Breast epithelium (tissue), 4 donors: ENCODE measurements at regions not wholly inside any gene's neighbourhood (a gene's known extent, or its start where the extent isn't known, plus 50 kb on each side); places are given as distances from the start of the nearest gene placed in this dataset.
"Not testable (repeated sequence)": the region's sequence is repeated elsewhere in the genome, so short reads cannot be mapped to it uniquely, and the experiment has no call there.

ENCODE experiments used
- DNase-seq, 2 donors: peaks; one replicate each; pipeline ENCODE4 v3.0.0-alpha.2; 2019; ENCODE audit warnings: low spot score in 2 of 2
- H3K27ac ChIP-seq, 2 donors: fragments of 200-600 bp; sonication (generic) in 1 of 2; one replicate each; pipeline ENCODE4 v1.5.1; 2016 to 2019; ENCODE audit warnings: mild to moderate bottlenecking in 1 of 2
- H3K27me3 ChIP-seq, 2 donors: fragments of 200-600 bp; sonication (generic) in 1 of 2; one replicate each; pipeline versions ENCODE4 v1.5.1 to v1.6.0; 2017 to 2019; ENCODE audit warnings: control low read depth in 1 of 2, mild to moderate bottlenecking in 1 of 2
- H3K36me3 ChIP-seq: fragments of 200-600 bp; one replicate; pipeline ENCODE4 v1.5.1; 2019
- H3K4me1 ChIP-seq, 2 donors: fragments of 200-600 bp; sonication (generic); one replicate each; pipeline ENCODE4 v1.5.1; 2016 to 2019; ENCODE audit warnings: control low read depth in 1 of 2
- H3K4me3 ChIP-seq, 3 donors: fragments of 200-600 bp; sonication (generic); 1 replicate in 2 of 3; 2 replicates in 1 of 3; pipeline ENCODE4 v1.5.1; 2016 to 2019; ENCODE audit warnings: mild to moderate bottlenecking in 3 of 3, moderate library complexity in 2 of 3
- H3K9me3 ChIP-seq, 2 donors: fragments of 200-600 bp; sonication (generic) in 1 of 2; one replicate each; pipeline ENCODE4 v1.5.1; 2016 to 2019; ENCODE audit warnings: control low read depth in 1 of 2
- POLR2A ChIP-seq: fragments of 450-650 bp; IDR thresholded peaks from one replicate; pipeline ENCODE4 v1.6.1; 2016; ENCODE audit warnings: antibody characterized with exemption, mild to moderate bottlenecking, moderate library complexity
- POLR2AphosphoS5 ChIP-seq, 3 donors: sonication (generic); formaldehyde crosslinking; IDR thresholded peaks; one replicate each; pipeline ENCODE4 v1.6.1; 2017; ENCODE audit warnings: antibody characterized with exemption in 3 of 3
- intact Hi-C: fragments of 100-400 bp; cut with DNase I; formaldehyde crosslinking; loops from one replicate; pipeline ENCODE4 v1.15.1; 2023; ENCODE audit warnings: low total_unique reads
- TF ChIP-seq, protein P1 (sequence below), 3 donors: fragments of 450-650 bp; IDR thresholded peaks; one replicate each; pipeline ENCODE4 v1.5.1; 2016 to 2017; ENCODE audit warnings: antibody characterized with exemption in 3 of 3, mild to moderate bottlenecking in 3 of 3, moderate library complexity in 3 of 3

DNA sequence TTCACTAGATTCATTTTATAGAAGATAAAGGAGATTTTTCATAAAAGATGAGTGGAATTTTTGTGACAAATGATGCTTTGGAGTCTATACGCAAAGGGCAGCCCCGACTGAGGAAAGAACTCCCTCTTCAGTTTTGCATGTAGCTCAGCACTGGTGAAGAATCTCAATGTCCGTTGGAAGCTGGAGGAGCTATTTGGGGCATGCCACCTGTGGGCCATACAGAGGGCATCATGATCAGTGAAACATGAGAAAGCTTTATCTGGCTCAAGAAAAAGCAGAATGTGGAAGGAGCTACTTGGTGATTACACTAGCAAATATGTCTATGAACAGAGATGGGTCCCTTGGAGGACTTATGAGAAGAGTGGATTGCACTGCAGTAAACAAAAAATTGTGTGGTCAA, 1359.3 kb downstream of the REEP3 start:
- Histone ChIP-seq H3K4me1 (no peaks in the 10 kb centered on the region), H3K4me3 (no peak overlapping the region), H3K36me3 (no peaks in the 10 kb centered on the region), H3K27me3 (no peaks in the 10 kb centered on the region), H3K27ac (no peak overlapping the region), H3K9me3 (no peaks in the 10 kb centered on the region)
- no peak for DNase-seq
- TF ChIP-seq, protein P1, sequence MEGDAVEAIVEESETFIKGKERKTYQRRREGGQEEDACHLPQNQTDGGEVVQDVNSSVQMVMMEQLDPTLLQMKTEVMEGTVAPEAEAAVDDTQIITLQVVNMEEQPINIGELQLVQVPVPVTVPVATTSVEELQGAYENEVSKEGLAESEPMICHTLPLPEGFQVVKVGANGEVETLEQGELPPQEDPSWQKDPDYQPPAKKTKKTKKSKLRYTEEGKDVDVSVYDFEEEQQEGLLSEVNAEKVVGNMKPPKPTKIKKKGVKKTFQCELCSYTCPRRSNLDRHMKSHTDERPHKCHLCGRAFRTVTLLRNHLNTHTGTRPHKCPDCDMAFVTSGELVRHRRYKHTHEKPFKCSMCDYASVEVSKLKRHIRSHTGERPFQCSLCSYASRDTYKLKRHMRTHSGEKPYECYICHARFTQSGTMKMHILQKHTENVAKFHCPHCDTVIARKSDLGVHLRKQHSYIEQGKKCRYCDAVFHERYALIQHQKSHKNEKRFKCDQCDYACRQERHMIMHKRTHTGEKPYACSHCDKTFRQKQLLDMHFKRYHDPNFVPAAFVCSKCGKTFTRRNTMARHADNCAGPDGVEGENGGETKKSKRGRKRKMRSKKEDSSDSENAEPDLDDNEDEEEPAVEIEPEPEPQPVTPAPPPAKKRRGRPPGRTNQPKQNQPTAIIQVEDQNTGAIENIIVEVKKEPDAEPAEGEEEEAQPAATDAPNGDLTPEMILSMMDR (IDR thresholded peaks at IDR 0.05) = no peak
- TF ChIP-seq POLR2A (no peak), POLR2AphosphoS5 (IDR thresholded peaks at IDR 0.05) (no peak)
- intact Hi-C loops = no loop called here

DNA sequence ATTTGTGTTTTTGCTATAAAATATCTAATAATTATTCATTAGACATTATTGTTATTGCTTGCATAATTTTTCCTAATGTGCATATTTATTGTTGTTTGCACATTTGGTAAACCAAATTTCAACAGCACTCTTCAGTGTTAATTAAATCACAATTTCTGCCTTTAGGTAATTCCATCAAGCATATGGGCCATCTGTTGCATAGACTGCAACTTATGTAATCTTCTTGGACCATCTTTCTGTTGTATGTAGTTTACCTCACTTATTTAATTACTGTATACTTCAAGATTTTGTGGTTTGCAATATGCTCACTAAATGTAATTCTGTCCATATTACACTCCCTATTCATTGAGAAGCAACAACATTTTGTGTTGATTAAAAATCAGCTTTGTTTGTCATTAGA, 1360.1 kb downstream of the REEP3 start:
- Histone ChIP-seq H3K27ac (no peak overlapping the region), H3K4me3 (no peak overlapping the region), H3K36me3 (no peaks in the 10 kb centered on the region), H3K9me3 (no peaks in the 10 kb centered on the region), H3K4me1 (no peaks in the 10 kb centered on the region), H3K27me3 (no peaks in the 10 kb centered on the region)
- intact Hi-C loops = no loop called here
- no peak for DNase-seq
- TF ChIP-seq, protein P1 (IDR thresholded peaks at IDR 0.05) = no peak
- TF ChIP-seq POLR2A = no peak
- TF ChIP-seq POLR2AphosphoS5 (IDR thresholded peaks at IDR 0.05) = no peak

DNA sequence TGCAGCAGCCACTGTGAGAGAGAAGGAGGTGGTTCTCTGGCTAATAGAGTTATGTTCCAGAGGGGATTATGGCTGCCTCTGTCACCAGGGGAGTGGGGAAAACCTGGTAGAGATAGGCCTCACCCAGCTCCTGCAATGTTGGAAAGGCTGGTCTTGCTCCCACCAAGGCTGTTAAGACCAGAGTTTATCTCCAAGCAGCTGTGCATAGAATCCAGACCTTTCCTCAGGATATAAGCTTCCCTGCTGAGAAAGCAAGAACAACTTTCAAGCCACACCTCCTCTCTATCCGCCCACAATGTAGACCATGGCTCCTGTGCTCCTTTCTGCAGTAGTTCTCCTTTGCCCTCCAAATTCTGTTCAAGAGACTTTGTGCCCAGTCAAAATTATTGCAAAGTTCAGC, 1375.4 kb downstream of the REEP3 start:
- TF ChIP-seq POLR2A (no peak), POLR2AphosphoS5 (IDR thresholded peaks at IDR 0.05) (no peak)
- TF ChIP-seq, protein P1 (IDR thresholded peaks at IDR 0.05) = no peak

DNA sequence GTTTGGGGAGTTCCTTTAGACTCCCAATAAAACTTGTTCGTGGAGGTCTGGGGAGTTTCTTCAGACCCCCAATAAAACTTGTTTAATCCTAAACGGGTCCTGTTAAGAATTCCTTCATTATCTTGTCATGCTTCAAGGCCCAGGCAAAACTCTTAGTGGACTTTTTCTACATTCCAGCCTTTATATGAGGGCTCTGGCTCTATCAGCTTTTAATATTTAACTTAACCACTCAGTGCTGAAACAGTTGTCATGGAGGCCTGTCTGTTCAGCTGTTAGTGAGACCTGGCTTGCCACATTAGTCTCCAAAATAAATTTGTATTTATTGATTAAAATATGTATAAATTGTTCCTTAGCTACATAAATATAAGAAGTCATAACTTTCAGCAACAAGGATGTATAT, 1385.1 kb downstream of the REEP3 start:
- DNase-seq, H3K36me3 ChIP-seq, H3K27ac ChIP-seq, H3K4me3 ChIP-seq, H3K4me1 ChIP-seq, intact Hi-C loops, H3K27me3 ChIP-seq, H3K9me3 ChIP-seq: not testable (repeated sequence)

More for the DNA sequence above, 1375.4 kb downstream of the REEP3 start:
- Histone ChIP-seq H3K36me3 (no peaks in the 10 kb centered on the region), H3K9me3 (peaks cover 0 to 23% of the 10 kb centered on the region in 2 donors), H3K4me3 (no peak overlapping the region), H3K27ac (no peak overlapping the region), H3K27me3 (no peaks in the 10 kb centered on the region), H3K4me1 (no peaks in the 10 kb centered on the region)
- DNase-seq = no peak
- intact Hi-C loops = no loop called here

DNA sequence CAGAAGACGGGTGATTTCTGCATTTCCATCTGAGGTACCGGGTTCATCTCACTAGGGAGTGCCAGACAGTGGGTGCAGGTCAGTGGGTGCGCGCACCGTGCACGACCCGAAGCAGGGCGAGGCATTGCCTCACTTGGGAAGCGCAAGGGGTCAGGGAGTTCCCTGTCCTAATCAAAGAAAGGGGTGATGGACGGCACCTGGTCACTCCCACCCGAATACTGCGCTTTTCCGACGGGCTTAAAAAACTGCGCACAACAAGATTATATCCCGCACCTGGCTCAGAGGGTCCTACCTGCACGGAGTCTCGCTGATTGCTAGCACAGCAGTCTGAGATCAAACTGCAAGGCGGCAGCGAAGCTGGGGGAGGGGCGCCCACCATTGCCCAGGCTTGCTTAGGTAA, 1403.1 kb downstream of the REEP3 start:
- intact Hi-C loops, DNase-seq, H3K27me3 ChIP-seq, H3K27ac ChIP-seq, H3K36me3 ChIP-seq, H3K4me1 ChIP-seq, H3K4me3 ChIP-seq: not testable (repeated sequence)
- peaks cover 0 to 12% of the 10 kb centered on the region in 2 donors for H3K9me3 ChIP-seq

DNA sequence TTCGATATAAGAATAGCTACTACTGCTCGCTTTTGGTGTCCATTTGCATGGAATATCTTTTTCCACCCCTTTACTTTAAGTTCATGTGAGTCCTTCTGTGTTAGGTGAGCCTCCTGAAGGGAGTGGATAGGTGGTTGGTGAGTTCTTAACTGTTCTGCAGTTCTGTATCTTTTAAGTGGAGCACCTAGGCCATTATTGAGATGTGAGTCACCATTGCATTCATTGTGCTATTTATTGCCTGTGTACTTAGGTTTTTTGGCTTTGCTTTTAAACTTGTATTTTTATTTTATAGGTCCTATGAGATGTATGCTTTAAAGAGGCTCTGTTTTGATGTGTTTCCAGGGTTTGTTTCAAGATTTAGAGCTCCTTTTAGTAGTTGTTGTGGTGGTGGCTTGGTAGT, 1430.8 kb downstream of the REEP3 start:
- no peak for DNase-seq
- Histone ChIP-seq H3K4me3 (no peak overlapping the region), H3K9me3 (peaks cover 0 to 10% of the 10 kb centered on the region in 2 donors), H3K4me1 (no peaks in the 10 kb centered on the region), H3K36me3 (no peaks in the 10 kb centered on the region), H3K27me3 (no peaks in the 10 kb centered on the region), H3K27ac (no peak overlapping the region)
- intact Hi-C loops = no loop called here
- TF ChIP-seq POLR2AphosphoS5 (IDR thresholded peaks at IDR 0.05) (no peak), POLR2A (no peak)
- TF ChIP-seq, protein P1 (IDR thresholded peaks at IDR 0.05) = no peak
